ENCODE measurements at regions not wholly inside any gene's neighbourhood (a gene's known extent, or its start where the extent isn't known, plus 50 kb on each side); places are given as distances from the start of the nearest gene placed in this dataset.
"Not testable (repeated sequence)": the region's sequence is repeated elsewhere in the genome, so short reads cannot be mapped to it uniquely, and the experiment has no call there.

GRCh38 chr17:72569148-72569946, 448.5 kb downstream of the SOX9 start:
- H3K9ac ChIP-seq (ENCODE audit: low read length), result no peak overlapping the region
- H3K9me3 ChIP-seq (ENCODE audit: control insufficient read depth, low read length), result no peaks in the 10 kb centered on the region
- peaks cover 53% of the 10 kb centered on the region for H3K4me1 ChIP-seq (ENCODE audit: control insufficient read depth, insufficient read depth, low read length)
- no peaks in the 10 kb centered on the region for H3K36me3 ChIP-seq (ENCODE audit: control insufficient read depth, insufficient read depth, low read length)
- H3K27me3 ChIP-seq (ENCODE audit: control insufficient read depth, insufficient read depth, low read length), result no peaks in the 10 kb centered on the region
- H3K4me3 ChIP-seq (ENCODE audit: low read length), result no peak overlapping the region

GRCh38 chr17:72571813-72572396, 451.1 kb downstream of the SOX9 start:
- Histone ChIP-seq H3K4me1 (ENCODE audit: control insufficient read depth, insufficient read depth, low read length) (peaks cover 72% of the 10 kb centered on the region), H3K9ac (ENCODE audit: low read length) (no peak overlapping the region), H3K36me3 (ENCODE audit: control insufficient read depth, insufficient read depth, low read length) (no peaks in the 10 kb centered on the region), H3K27me3 (ENCODE audit: control insufficient read depth, insufficient read depth, low read length) (no peaks in the 10 kb centered on the region), H3K4me3 (ENCODE audit: low read length) (no peak overlapping the region), H3K9me3 (ENCODE audit: control insufficient read depth, low read length) (no peaks in the 10 kb centered on the region)

GRCh38 chr17:72572604-72573491, 452.0 kb downstream of the SOX9 start:
- Histone ChIP-seq H3K27me3 (ENCODE audit: control insufficient read depth, insufficient read depth, low read length) (no peaks in the 10 kb centered on the region), H3K4me3 (ENCODE audit: low read length) (no peak overlapping the region)

GRCh38 chr17:72573492-72573801, 452.6 kb downstream of the SOX9 start:
- H3K4me3 ChIP-seq (ENCODE audit: low read length); H3K27me3 ChIP-seq (ENCODE audit: control insufficient read depth, insufficient read depth, low read length); H3K9ac ChIP-seq (ENCODE audit: low read length); H3K36me3 ChIP-seq (ENCODE audit: control insufficient read depth, insufficient read depth, low read length); H3K9me3 ChIP-seq (ENCODE audit: control insufficient read depth, low read length): not testable (repeated sequence)
- H3K4me1 ChIP-seq (ENCODE audit: control insufficient read depth, insufficient read depth, low read length), result peaks cover 67% of the 10 kb centered on the region

More at GRCh38 chr17:72572604-72573491, 452.0 kb downstream of the SOX9 start:
- peaks cover 69% of the 10 kb centered on the region for H3K4me1 ChIP-seq (ENCODE audit: control insufficient read depth, insufficient read depth, low read length)
- H3K9ac ChIP-seq (ENCODE audit: low read length), result no peak overlapping the region
- no peaks in the 10 kb centered on the region for H3K9me3 ChIP-seq (ENCODE audit: control insufficient read depth, low read length)
- H3K36me3 ChIP-seq (ENCODE audit: control insufficient read depth, insufficient read depth, low read length), result no peaks in the 10 kb centered on the region

GRCh38 chr17:72574675-72575510, 454.1 kb downstream of the SOX9 start:
- H3K9me3 ChIP-seq (ENCODE audit: control insufficient read depth, low read length), result no peaks in the 10 kb centered on the region
- H3K27me3 ChIP-seq (ENCODE audit: control insufficient read depth, insufficient read depth, low read length), result no peaks in the 10 kb centered on the region
- H3K36me3 ChIP-seq (ENCODE audit: control insufficient read depth, insufficient read depth, low read length), result no peaks in the 10 kb centered on the region

GRCh38 chr17:72575542-72576233, 454.9 kb downstream of the SOX9 start:
- H3K27me3 ChIP-seq (ENCODE audit: control insufficient read depth, insufficient read depth, low read length), result no peaks in the 10 kb centered on the region
- H3K4me1 ChIP-seq (ENCODE audit: control insufficient read depth, insufficient read depth, low read length), result peaks cover 68% of the 10 kb centered on the region
- no peak overlapping the region for H3K4me3 ChIP-seq (ENCODE audit: low read length)
- no peak overlapping the region for H3K9ac ChIP-seq (ENCODE audit: low read length)
- H3K9me3 ChIP-seq (ENCODE audit: control insufficient read depth, low read length), result no peaks in the 10 kb centered on the region
- no peaks in the 10 kb centered on the region for H3K36me3 ChIP-seq (ENCODE audit: control insufficient read depth, insufficient read depth, low read length)

More at GRCh38 chr17:72574675-72575510, 454.1 kb downstream of the SOX9 start:
- Histone ChIP-seq H3K4me3 (ENCODE audit: low read length) (no peak overlapping the region), H3K4me1 (ENCODE audit: control insufficient read depth, insufficient read depth, low read length) (peaks cover 68% of the 10 kb centered on the region), H3K9ac (ENCODE audit: low read length) (no peak overlapping the region)

GRCh38 chr17:72576289-72576759, 455.5 kb downstream of the SOX9 start:
- Histone ChIP-seq H3K9me3 (ENCODE audit: control insufficient read depth, low read length) (no peaks in the 10 kb centered on the region), H3K9ac (ENCODE audit: low read length) (no peak overlapping the region), H3K27me3 (ENCODE audit: control insufficient read depth, insufficient read depth, low read length) (no peaks in the 10 kb centered on the region), H3K4me1 (ENCODE audit: control insufficient read depth, insufficient read depth, low read length) (peaks cover 68% of the 10 kb centered on the region), H3K4me3 (ENCODE audit: low read length) (no peak overlapping the region), H3K36me3 (ENCODE audit: control insufficient read depth, insufficient read depth, low read length) (no peaks in the 10 kb centered on the region)

- H3K9me3 ChIP-seq (ENCODE audit: control insufficient read depth, low read length), result no peaks in the 10 kb centered on the region
- no peak overlapping the region for H3K9ac ChIP-seq (ENCODE audit: low read length)
- H3K36me3 ChIP-seq (ENCODE audit: control insufficient read depth, insufficient read depth, low read length), result no peaks in the 10 kb centered on the region
- H3K4me1 ChIP-seq (ENCODE audit: control insufficient read depth, insufficient read depth, low read length), result peaks cover 70% of the 10 kb centered on the region
- no peaks in the 10 kb centered on the region for H3K27me3 ChIP-seq (ENCODE audit: control insufficient read depth, insufficient read depth, low read length)
- no peak overlapping the region for H3K4me3 ChIP-seq (ENCODE audit: low read length)
Observed at GRCh38 chr17:72578817-72579470, 458.1 kb downstream of the SOX9 start.

- Histone ChIP-seq H3K4me1 (ENCODE audit: control insufficient read depth, insufficient read depth, low read length) (peaks cover 67% of the 10 kb centered on the region), H3K27me3 (ENCODE audit: control insufficient read depth, insufficient read depth, low read length) (no peaks in the 10 kb centered on the region), H3K36me3 (ENCODE audit: control insufficient read depth, insufficient read depth, low read length) (no peaks in the 10 kb centered on the region), H3K9ac (ENCODE audit: low read length) (no peak overlapping the region), H3K4me3 (ENCODE audit: low read length) (no peak overlapping the region), H3K9me3 (ENCODE audit: control insufficient read depth, low read length) (no peaks in the 10 kb centered on the region)
Observed at GRCh38 chr17:72579990-72580320, 459.1 kb downstream of the SOX9 start.

- H3K9me3 ChIP-seq (ENCODE audit: control insufficient read depth, low read length), result no peaks in the 10 kb centered on the region
- H3K36me3 ChIP-seq (ENCODE audit: control insufficient read depth, insufficient read depth, low read length), result no peaks in the 10 kb centered on the region
- no peaks in the 10 kb centered on the region for H3K27me3 ChIP-seq (ENCODE audit: control insufficient read depth, insufficient read depth, low read length)
- H3K4me1 ChIP-seq (ENCODE audit: control insufficient read depth, insufficient read depth, low read length), result peaks cover 63% of the 10 kb centered on the region
- H3K4me3 ChIP-seq (ENCODE audit: low read length), result peak overlapping the region; percentile 29
- no peak overlapping the region for H3K9ac ChIP-seq (ENCODE audit: low read length)
Observed at GRCh38 chr17:72580321-72581127, 459.7 kb downstream of the SOX9 start.
